SK-N-MC (cell line): ENCODE measurements at regions not wholly inside any gene's neighbourhood (a gene's known extent, or its start where the extent isn't known, plus 50 kb on each side); places are given as distances from the start of the nearest gene placed in this dataset.

Experiments used
- EZH2 ChIP-seq: fragments of 200-600 bp; sonication (generic); IDR thresholded peaks from one replicate; pipeline ENCODE4 v1.6.1; 2017; ENCODE audit warnings: antibody characterized with exemption
- POLR2AphosphoS5 ChIP-seq: IDR thresholded peaks from 2 replicates; pipeline ENCODE4 v1.6.1; 2012; ENCODE audit warnings: mild to moderate bottlenecking, low read depth, low read length, borderline replicate concordance

DNA sequence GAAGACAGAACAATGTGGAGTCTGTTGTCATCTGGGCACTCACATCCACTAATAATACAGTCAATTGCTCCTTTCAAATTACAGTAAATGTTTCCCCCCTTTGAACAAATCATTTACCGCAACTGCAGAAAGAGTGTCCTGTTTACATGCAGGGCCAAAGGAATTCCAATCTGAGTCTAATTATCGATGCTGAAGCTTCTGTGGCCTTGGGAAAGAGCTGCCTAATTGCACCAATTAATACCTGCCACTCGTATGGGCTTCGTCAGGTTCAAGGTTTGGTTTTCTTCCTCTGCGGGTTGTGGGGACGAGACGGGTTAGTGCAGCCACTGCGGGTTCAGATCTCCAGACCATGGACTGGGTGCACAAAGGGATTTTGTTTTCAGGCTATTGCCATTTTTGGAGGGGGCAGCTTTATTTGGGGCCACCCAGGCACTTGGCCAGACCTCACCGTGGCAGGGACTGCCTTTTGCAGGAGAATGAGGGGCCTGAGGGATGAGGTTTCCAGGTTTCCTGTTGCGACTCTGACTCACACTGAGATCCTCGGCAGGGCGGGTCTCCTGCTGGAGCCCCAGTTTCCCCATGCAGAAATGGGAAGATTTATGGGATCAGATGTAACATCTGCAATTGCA is 147.6 kb downstream of the MIAT start:
- TF ChIP-seq POLR2AphosphoS5 = no peak
- TF ChIP-seq EZH2 = no peak
